ENCODE measurements at regions not wholly inside any gene's neighbourhood (a gene's known extent, or its start where the extent isn't known, plus 50 kb on each side); places are given as distances from the start of the nearest gene placed in this dataset.
A peak's percentile ranks its signal among the peaks of the same experiment; 100 is the strongest.

- Histone ChIP-seq H3K4me1 (ENCODE audit: control insufficient read depth in 1 of 2, insufficient read depth in 2 of 2, low read depth in 1 of 2, low read length in 1 of 2) (peaks cover 0 to 23% of the 10 kb centered on the region in 2 experiments; a peak in 3 of 4 replicates), H3K27ac (ENCODE audit: low read depth in 2 of 2, low read length in 1 of 2) (peak overlapping the region in 1 of 2 experiments; percentile 72; a peak in 3 of 4 replicates), H4K20me1 (ENCODE audit: insufficient read depth) (no peaks in the 10 kb centered on the region), H3K9ac (no peak overlapping the region; the same call in 1 of the 2 replicates), H2AFZ (ENCODE audit: low read depth) (peak overlapping the region; percentile 43; the same call in 1 of the 2 replicates), H3K9me2 (no peaks in the 10 kb centered on the region), H3K4me3 (ENCODE audit: low read depth in 2 of 2, low read length in 1 of 2) (no peak overlapping the region), H3K36me3 (replicated peaks in 1 of 2; ENCODE audit: control insufficient read depth in 1 of 2, insufficient read depth in 2 of 2, low read length in 1 of 2) (no peaks in the 10 kb centered on the region), H3K27me3 (ENCODE audit: insufficient read depth) (no peaks in the 10 kb centered on the region), H3K4me2 (peak overlapping the region; percentile 41), H3K9me3 (no peaks in the 10 kb centered on the region), H3F3A (replicated peaks; ENCODE audit: insufficient read depth) (peaks cover 17% of the 10 kb centered on the region), H3K79me2 (ENCODE audit: insufficient read depth) (no peaks in the 10 kb centered on the region)
- WGBS (ENCODE audit: low lambda C conversion rate): 58% methylated on average over 8 of the region's 8 CpGs
- POLR2A ChIA-PET: no interaction called here
- CTCF ChIA-PET: interaction anchor here (0.5 to 1.2 kb wide), 3 partner anchors 9 to 528 kb away, joined by 3 read pairs; partner anchors contain the start of gene IGFBP5
- no peak for DNase-seq
- TF ChIP-seq EZH2phosphoT487 (IDR thresholded peaks at IDR 0.05; ENCODE audit: borderline replicate concordance, low read depth) (no peak), NFIC (IDR thresholded peaks at IDR 0.05; ENCODE audit: borderline replicate concordance) (peak; percentile 26; the same call in 1 of the 2 replicates), GABPA (IDR thresholded peaks at IDR 0.05; ENCODE audit: low read depth) (no peak), RXRA (IDR thresholded peaks at IDR 0.05; ENCODE audit: borderline replicate concordance, low read depth) (peak; percentile 56; the same call in 1 of the 2 replicates), MEF2A (IDR thresholded peaks at IDR 0.05; ENCODE audit: borderline replicate concordance, low read depth) (no peak), POLR2AphosphoS5 (IDR thresholded peaks at IDR 0.05; ENCODE audit: low read depth, low read length) (peak; percentile 22; the same call in 1 of the 2 replicates), SMC3 (IDR thresholded peaks at IDR 0.05; ENCODE audit: low read depth, low read length) (no peak), GATA2 (CRISPR knock-in tag; IDR thresholded peaks at IDR 0.05) (no peak), SIN3A (IDR thresholded peaks at IDR 0.05; ENCODE audit: borderline replicate concordance, low read depth, low read length) (no peak), TCF12 (IDR thresholded peaks at IDR 0.05) (peak; percentile 72), TEAD4 (IDR thresholded peaks at IDR 0.05; ENCODE audit: borderline replicate concordance, insufficient read depth) (no peak; the same call in 1 of the 2 replicates), CTCF (IDR thresholded peaks at IDR 0.05) (no peak), RAD21 (IDR thresholded peaks at IDR 0.05; ENCODE audit: low read length) (no peak), NRF1 (IDR thresholded peaks at IDR 0.05; ENCODE audit: low read depth, low read length) (no peak), FOXJ3 (CRISPR knock-in tag; IDR thresholded peaks at IDR 0.05) (no peak), EP300 (IDR thresholded peaks at IDR 0.05; ENCODE audit: borderline replicate concordance in 1 of 2, low read depth in 1 of 2, low read length in 1 of 2) (peak in 1 of 2 experiments; percentile 51; a peak in 1 of 4 replicates), CHD2 (IDR thresholded peaks at IDR 0.05; ENCODE audit: low read length, partially characterized antibody) (no peak), USF1 (IDR thresholded peaks at IDR 0.05; ENCODE audit: borderline replicate concordance, low read depth) (no peak), TAF1 (IDR thresholded peaks at IDR 0.05; ENCODE audit: borderline replicate concordance, low read depth, low read length) (no peak; the same call in 1 of the 2 replicates), YY1 (IDR thresholded peaks at IDR 0.05; ENCODE audit: low read depth) (no peak), PBX3 (IDR thresholded peaks at IDR 0.05) (peak; percentile 38; the same call in 1 of the 2 replicates), USF2 (IDR thresholded peaks at IDR 0.05; ENCODE audit: borderline replicate concordance, low read depth, low read length) (no peak), MXI1 (IDR thresholded peaks at IDR 0.05; ENCODE audit: low read depth, low read length) (no peak), FOXM1 (IDR thresholded peaks at IDR 0.05; ENCODE audit: low read depth) (no peak), RCOR1 (IDR thresholded peaks at IDR 0.05; ENCODE audit: low read length) (no peak), FOSL2 (IDR thresholded peaks at IDR 0.05; ENCODE audit: borderline replicate concordance, low read depth) (peak; percentile 85), RFX5 (IDR thresholded peaks at IDR 0.05; ENCODE audit: low read length) (no peak)
- TF ChIP-seq, protein P1, sequence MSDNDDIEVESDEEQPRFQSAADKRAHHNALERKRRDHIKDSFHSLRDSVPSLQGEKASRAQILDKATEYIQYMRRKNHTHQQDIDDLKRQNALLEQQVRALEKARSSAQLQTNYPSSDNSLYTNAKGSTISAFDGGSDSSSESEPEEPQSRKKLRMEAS (IDR thresholded peaks at IDR 0.05; ENCODE audit: low read depth): no peak
Measured at GRCh38 chr2:217223222-217223930, 363.5 kb upstream of the TNP1 start.
